SU-DHL-6 (cell line): ENCODE measurements at regions not wholly inside any gene's neighbourhood (a gene's known extent, or its start where the extent isn't known, plus 50 kb on each side); places are given as distances from the start of the nearest gene placed in this dataset.

ENCODE experiments used
- EZH2phosphoT487 ChIP-seq: fragments of 200-600 bp; sonication (generic), shearing (Covaris generic); conservative IDR thresholded peaks from 2 replicates; pipeline ENCODE4 v1.6.1; 2018; ENCODE audit warnings: mild to moderate bottlenecking, antibody characterized with exemption, low read length, moderate library complexity, mixed read lengths
- TF ChIP-seq, protein P1 (sequence below): fragments of 200-600 bp; sonication (generic); IDR thresholded peaks from one replicate; pipeline ENCODE4 v1.5.1; 2017; ENCODE audit warnings: antibody characterized with exemption, mild to moderate bottlenecking, low read length, moderate library complexity; ENCODE audit not compliant: insufficient read depth, poor library complexity, severe bottlenecking

DNA sequence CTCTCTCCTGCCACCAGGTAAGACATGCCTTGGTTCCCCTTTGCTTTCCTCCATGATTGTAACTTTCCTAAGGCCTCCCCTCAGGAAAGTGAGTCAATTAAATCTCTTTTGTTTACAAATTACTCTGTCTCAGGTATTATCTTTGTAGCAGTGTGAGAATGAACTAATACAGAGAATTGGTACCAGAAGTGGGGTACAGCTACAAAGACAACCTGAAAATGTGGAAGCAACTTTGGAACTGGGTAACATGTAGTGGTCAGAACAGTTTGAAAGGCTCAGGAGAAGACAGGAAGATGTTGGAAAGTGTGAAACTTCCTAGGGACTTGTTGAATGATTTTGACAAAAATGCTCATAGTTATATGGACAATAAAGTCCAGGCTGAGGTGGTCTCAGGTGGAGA is 97.2 kb downstream of the FAM170A start:
- TF ChIP-seq, protein P1, sequence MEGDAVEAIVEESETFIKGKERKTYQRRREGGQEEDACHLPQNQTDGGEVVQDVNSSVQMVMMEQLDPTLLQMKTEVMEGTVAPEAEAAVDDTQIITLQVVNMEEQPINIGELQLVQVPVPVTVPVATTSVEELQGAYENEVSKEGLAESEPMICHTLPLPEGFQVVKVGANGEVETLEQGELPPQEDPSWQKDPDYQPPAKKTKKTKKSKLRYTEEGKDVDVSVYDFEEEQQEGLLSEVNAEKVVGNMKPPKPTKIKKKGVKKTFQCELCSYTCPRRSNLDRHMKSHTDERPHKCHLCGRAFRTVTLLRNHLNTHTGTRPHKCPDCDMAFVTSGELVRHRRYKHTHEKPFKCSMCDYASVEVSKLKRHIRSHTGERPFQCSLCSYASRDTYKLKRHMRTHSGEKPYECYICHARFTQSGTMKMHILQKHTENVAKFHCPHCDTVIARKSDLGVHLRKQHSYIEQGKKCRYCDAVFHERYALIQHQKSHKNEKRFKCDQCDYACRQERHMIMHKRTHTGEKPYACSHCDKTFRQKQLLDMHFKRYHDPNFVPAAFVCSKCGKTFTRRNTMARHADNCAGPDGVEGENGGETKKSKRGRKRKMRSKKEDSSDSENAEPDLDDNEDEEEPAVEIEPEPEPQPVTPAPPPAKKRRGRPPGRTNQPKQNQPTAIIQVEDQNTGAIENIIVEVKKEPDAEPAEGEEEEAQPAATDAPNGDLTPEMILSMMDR = no peak
- TF ChIP-seq EZH2phosphoT487 = no peak
